Gastroesophageal sphincter (tissue), 3 donors: ENCODE measurements at regions not wholly inside any gene's neighbourhood (a gene's known extent, or its start where the extent isn't known, plus 50 kb on each side); places are given as distances from the start of the nearest gene placed in this dataset.

Experiments
- EP300 ChIP-seq: sonication (generic); formaldehyde crosslinking; IDR thresholded peaks from one replicate; pipeline ENCODE4 v1.6.1; 2017; ENCODE audit warnings: antibody characterized with exemption, mild to moderate bottlenecking
- POLR2AphosphoS5 ChIP-seq: sonication (generic); formaldehyde crosslinking; IDR thresholded peaks from one replicate; pipeline ENCODE4 v1.6.1; 2017; ENCODE audit warnings: antibody characterized with exemption
- TF ChIP-seq, protein P1 (sequence below), 4 experiments: fragments of 200-600 bp in 2 of 4; fragments of 450-650 bp in 2 of 4; sonication (generic) in 1 of 4; IDR thresholded peaks; one replicate each; pipeline ENCODE4 v1.5.1; 2017 to 2019; ENCODE audit warnings: antibody characterized with exemption in 4 of 4, mild to moderate bottlenecking in 2 of 4, moderate library complexity in 2 of 4

- no peak for TF ChIP-seq EP300
- TF ChIP-seq, protein P1, sequence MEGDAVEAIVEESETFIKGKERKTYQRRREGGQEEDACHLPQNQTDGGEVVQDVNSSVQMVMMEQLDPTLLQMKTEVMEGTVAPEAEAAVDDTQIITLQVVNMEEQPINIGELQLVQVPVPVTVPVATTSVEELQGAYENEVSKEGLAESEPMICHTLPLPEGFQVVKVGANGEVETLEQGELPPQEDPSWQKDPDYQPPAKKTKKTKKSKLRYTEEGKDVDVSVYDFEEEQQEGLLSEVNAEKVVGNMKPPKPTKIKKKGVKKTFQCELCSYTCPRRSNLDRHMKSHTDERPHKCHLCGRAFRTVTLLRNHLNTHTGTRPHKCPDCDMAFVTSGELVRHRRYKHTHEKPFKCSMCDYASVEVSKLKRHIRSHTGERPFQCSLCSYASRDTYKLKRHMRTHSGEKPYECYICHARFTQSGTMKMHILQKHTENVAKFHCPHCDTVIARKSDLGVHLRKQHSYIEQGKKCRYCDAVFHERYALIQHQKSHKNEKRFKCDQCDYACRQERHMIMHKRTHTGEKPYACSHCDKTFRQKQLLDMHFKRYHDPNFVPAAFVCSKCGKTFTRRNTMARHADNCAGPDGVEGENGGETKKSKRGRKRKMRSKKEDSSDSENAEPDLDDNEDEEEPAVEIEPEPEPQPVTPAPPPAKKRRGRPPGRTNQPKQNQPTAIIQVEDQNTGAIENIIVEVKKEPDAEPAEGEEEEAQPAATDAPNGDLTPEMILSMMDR (IDR thresholded peaks at IDR 0.05) = no peak
- no peak for TF ChIP-seq POLR2AphosphoS5
These were observed 250.9 kb downstream of the KIF20B start for GRCh38 chr10:89952325-89952724.
